Skin of body (tissue), 1 donor: ENCODE measurements at regions not wholly inside any gene's neighbourhood (a gene's known extent, or its start where the extent isn't known, plus 50 kb on each side); places are given as distances from the start of the nearest gene placed in this dataset.
"Not testable (repeated sequence)": the region's sequence is repeated elsewhere in the genome, so short reads cannot be mapped to it uniquely, and the experiment has no call there.

Experiments used
- DNase-seq: peaks from one replicate; lab custom pipeline; 2025; lab: John Stamatoyannopoulos, UW

GRCh38 chr6:85865420-85866369 is 223.0 kb upstream of the SYNCRIP start:
- no peak for DNase-seq

DNA sequence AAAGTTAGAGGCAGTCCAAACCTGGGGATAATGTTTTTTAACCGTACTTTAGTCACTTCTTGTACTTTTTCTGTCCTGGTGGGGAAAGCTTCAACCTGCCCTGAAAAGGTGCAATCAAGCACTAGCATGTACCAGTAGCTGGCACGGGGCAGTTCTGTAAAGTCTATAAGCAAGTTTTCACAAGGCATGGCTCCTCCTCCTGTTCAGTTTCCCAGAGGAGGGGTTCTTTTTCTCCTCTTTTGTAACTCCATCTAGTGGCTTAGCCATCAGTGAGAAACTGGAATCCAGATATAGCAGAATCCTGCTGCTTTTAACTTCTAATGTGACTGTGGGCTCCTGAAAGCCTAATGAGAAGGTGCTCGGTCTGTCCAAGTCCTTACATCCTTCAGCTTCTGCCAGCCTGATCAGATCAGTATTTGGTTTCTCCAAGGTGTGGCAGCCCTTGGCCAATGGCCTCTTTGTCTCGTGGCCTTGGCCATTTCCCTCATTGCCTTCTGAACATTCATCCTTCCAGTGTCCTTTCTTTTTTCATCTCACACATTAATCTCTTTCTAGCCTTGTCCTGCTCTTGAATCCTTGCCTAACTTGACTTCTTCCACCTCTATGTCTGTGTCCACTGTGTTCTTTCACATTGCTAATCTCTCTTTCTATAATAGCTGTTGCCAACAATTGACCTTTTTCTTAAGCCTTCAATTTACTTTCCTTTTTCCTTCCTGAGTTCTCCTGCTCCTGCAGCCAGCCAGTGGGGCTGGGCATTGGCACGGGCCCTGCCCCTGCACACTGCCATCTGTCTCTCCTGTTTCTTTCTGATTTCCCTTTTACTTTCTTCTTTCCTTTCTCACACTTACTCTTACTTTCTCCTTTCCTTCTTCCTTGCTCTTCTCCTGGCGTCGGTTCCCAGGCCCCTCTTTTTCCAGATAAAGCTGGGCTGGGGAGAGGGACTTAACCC is 222.0 kb upstream of the SYNCRIP start:
- DNase-seq, result no peak

GRCh38 chr6:85856235-85856634 is 213.5 kb upstream of the SYNCRIP start:
- no peak for DNase-seq

- not testable (repeated sequence) for DNase-seq
These were observed 195.8 kb upstream of the SYNCRIP start for GRCh38 chr6:85838351-85839119.

GRCh38 chr6:85828973-85829372 is 186.3 kb upstream of the SYNCRIP start:
- DNase-seq, result no peak

GRCh38 chr6:85826997-85827396 is 184.3 kb upstream of the SYNCRIP start:
- no peak for DNase-seq

DNA sequence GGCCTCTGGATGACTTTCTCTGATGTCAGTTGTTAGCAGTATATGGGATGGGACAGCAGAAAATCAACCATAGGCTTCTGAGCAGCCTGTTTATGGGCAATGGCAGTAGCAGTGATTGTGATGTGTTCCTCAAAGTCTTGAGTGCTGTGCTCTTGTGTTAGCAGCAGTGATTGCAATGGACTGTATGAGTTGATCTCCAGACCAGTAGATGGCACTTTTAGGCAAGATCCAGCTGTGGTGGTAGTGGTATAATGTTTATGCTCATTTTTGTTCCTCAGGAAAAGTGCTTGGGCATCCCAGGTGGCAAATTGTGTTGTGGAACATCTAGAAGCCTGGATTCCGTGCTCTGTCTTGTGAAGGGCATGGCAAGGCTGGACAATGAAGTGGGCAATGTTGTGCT is 181.6 kb upstream of the SYNCRIP start:
- no peak for DNase-seq

- DNase-seq, result no peak
These were observed 167.9 kb upstream of the SYNCRIP start for GRCh38 chr6:85810558-85810957.

GRCh38 chr6:85803721-85804120 is 161.0 kb upstream of the SYNCRIP start:
- no peak for DNase-seq

- no peak for DNase-seq
These were observed 159.5 kb upstream of the SYNCRIP start for GRCh38 chr6:85802162-85802561.

DNA sequence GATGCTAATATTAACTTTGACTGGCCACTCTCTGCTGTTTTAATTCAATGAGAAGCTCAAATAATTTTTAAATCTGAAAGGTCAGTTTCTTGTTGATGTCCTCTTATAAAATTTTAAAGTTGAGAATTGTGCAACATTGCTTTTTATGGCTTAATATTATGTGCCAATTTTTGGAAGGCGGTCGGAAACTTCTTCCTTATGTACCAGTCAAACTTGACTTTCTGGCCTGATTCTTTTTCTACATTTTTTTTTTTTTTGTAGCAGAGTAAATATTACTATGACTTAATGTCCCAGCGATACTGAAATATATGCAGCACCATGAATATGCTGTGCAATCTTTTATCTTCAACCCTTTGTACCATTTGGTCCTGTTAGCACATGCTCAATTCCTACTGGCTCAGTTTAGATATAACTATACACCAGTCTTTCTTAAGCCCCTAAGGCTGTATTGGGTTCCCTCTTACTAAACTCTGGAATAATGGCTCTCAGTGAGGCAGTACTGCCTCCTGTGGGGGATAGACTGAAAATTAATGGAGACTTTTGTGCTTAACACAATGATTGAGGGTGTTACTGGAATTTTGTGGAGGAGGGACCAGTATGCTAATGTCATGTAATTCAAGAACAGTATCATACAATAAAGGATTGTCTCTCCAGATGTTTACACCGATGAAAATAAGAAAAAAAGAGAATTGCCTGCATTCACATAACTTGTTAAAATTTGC is 156.4 kb upstream of the SYNCRIP start:
- DNase-seq, result no peak

GRCh38 chr6:85797993-85798392 is 155.3 kb upstream of the SYNCRIP start:
- DNase-seq, result no peak

- DNase-seq, result no peak
These were observed 153.3 kb upstream of the SYNCRIP start for GRCh38 chr6:85795945-85796344.

GRCh38 chr6:85792254-85792653 is 149.6 kb upstream of the SYNCRIP start:
- DNase-seq, result no peak

DNA sequence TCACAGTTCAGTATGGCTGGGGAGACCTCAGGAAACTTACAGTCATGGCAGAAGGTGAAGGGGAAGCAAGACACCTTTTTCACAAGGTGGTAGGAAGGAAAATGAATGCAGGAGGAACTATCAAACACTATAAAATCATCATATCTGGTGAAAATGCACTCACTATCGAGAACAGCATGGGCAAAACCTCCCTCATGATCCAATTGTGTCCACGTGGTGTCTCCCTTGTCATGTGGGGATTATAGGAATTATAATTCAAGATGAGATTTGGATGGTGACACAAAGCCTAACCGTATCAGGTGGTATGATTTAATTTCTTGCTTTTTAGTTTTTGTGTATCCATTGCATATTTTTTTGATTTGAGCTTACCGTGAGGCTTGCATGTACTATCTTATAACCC is 133.2 kb upstream of the SYNCRIP start:
- no peak for DNase-seq

DNA sequence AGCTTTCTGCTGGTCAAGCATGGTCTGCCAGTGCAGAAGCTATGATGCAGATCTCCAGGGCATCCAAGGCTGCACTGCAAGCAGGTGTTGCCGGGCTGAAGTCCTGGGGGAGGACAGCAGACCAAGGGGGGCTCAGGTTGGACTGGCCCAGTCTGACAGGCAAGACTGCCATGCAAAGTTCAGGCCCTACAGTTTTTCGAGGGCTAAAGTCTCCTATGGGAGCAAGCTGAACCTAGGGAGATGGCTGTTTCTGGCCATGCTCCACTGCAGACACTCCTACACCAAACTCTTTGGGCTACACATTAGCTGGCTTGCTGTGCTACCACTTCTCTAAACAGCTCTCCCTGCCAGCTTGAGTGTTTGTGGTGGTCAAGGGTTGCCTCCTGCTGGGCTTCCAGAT is 130.0 kb upstream of the SYNCRIP start:
- DNase-seq, result no peak

- DNase-seq, result no peak
These were observed 129.3 kb upstream of the SYNCRIP start for GRCh38 chr6:85771925-85772430.

- no peak for DNase-seq
These were observed 128.8 kb upstream of the SYNCRIP start for GRCh38 chr6:85771455-85771854.

- DNase-seq, result no peak
These were observed 122.2 kb upstream of the SYNCRIP start for GRCh38 chr6:85764844-85765243.

GRCh38 chr6:85756982-85757381 is 114.3 kb upstream of the SYNCRIP start:
- no peak for DNase-seq

- DNase-seq, result no peak
These were observed 112.2 kb upstream of the SYNCRIP start for GRCh38 chr6:85754894-85755293.
